GM21737 (cell line): ENCODE measurements at regions not wholly inside any gene's neighbourhood (a gene's known extent, or its start where the extent isn't known, plus 50 kb on each side); places are given as distances from the start of the nearest gene placed in this dataset.

Experiments
- ATAC-seq: cut with Tn5 transposase; IDR thresholded peaks from one replicate; pipeline ENCODE4 v1.9.1; 2021; ENCODE audit warnings: mild to moderate bottlenecking, moderate library complexity; ENCODE audit not compliant: unreplicated experiment

DNA sequence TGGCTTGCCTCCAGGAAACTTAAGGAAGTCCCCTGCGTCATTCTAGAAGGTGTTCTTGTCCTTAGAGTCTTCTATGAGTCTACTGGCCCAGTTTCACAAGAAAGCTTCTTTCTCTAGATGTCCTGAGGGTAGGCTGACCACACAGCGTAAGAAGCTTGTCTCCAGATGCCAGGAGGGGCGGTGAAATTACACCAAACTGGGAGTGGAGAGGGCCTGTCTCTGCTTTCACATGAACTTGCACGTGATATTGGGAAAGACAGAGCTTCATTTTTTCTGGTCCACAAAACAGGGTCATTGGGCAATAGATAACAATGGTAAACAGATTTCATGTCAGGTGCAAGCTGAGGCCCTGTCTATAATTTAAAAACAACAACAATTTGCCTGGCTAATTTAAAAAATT, 85.7 kb upstream of the TBX3 start:
- ATAC-seq: no peak

GRCh38 chr12:114767906-114768722, 84.1 kb upstream of the TBX3 start:
- ATAC-seq: no peak

DNA sequence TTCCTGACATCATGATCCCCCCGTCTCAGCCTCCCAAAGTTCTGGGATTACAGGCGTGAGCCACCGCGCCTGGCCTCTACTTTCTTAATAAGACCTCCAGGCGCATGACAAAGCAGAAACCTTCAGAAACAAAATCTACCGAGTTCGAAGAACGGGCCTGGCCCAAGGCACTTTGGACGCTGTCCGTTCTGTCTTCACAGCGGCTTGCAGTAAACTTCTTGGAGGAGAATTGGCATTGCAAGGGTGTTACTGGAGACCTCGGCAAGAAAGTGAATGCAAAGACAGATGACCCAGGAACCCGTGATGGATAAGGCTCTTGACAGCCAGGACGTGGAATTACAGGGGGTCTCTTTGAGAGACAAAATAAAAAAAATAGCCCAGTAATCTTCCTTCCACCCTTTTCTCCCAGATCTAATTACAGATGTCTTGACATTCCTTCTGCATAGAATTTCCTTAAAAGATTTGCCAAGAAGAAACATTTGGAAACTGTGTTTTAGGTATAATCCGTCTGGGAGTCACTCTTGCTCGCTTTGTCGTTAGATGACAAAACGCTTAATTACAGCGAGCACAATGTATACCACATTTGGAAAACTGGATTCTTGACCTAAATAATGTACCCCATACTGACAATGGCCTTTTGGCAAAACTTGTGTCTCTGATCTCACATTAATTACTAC, 83.2 kb upstream of the TBX3 start:
- ATAC-seq: no peak

- ATAC-seq: no peak
Measured at GRCh38 chr12:114765960-114766691, 82.2 kb upstream of the TBX3 start.

DNA sequence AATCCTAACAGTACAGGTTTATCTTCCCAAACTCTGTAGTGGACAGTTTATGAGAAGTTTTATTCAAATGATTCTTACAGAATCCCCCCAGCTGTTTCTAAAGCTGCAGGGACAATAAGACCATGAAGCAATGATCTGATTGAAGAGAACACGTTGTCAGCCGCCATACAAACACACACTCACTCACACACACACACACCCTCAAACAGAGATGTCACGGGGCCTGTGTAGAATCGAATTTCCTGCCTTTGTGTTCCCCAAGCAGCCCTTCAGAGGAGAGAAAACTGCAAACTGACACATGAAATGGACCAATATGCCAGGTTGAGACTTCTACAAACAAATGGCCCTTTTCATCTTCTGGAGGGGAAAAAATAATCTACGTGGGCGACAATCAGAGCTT, 80.5 kb upstream of the TBX3 start:
- ATAC-seq: no peak

DNA sequence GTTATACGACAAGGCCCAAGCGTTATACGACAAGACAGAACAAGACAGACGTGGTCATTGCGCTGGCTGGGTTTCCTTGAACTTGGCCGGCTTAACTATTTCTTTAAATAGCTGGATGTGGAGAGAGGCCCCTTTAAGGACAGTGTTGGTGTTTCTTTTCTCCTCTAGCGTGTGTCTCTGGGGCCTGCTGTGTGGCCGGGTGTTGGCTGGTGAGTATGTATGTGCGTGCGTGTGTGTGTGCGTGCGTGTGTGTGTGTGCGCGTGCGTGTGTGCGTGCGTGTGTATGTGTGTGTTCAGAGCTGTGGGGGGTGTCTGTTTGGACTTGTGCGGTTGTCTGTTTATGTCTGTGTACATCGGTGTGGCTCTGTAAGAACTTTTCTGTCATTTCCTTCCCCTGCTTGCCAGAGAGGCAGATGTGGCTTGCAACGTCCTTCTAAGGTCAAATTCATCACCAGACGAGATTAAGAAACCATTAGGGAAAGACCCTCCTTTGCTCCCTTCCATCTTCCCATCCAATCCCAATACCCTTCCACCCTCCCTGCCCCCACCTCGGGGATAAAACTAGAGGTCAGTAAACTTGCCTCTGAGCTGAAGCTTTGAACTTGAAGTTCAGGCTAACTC, 78.6 kb upstream of the TBX3 start:
- ATAC-seq: no peak

- no peak for ATAC-seq
Measured at GRCh38 chr12:114760151-114760877, 76.3 kb upstream of the TBX3 start.

- no peak for ATAC-seq
Measured at GRCh38 chr12:114759635-114760034, 75.7 kb upstream of the TBX3 start.

DNA sequence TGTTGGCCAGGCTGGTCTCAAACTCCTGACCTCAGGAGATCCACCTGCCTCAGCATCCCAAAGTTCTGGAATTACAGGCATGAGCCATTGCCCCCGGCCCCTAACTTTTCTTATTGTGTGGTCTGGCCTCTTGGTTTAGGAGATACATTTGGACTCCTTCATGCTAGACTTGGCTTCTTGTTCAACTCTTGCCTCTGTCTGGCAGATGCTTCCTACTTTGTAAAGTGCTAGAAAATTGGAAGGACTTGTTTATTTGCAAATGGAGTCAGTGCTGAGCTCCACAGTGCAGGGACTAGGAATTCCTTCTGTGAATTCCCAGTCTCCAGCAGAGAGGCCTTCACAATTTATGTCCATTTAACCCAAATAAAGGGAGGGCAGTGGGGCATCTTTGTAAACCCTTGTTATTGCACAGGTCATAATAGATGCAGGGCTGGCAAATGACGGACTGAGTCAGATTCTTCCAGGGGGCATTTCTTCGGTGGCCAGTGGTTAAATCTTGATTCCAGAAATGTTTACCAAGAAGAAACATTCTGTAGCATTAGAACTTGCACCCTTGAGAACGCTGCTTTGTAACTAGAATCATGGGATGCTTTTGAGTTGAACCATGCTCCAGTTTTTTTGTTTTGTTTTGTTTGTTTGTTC, 73.8 kb upstream of the TBX3 start:
- no peak for ATAC-seq

DNA sequence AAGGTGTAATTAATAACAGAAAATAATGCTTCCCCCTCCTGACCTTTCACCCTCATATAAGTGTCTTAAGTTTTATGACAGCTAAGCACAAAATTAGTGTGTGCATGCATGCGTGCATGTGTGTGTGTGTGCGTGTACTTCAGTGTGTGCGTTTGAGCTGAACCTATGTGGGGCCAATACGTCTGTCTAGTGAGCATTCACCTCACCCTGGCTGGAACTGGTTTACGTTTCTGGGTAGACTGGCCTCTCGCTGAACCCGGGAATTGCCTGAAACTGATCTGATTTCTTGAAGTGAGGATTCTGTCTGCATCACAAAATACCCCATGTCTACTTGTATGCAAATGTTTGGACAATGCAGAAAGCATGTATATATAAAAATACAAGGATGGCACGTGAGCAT, 68.2 kb upstream of the TBX3 start:
- ATAC-seq: no peak

DNA sequence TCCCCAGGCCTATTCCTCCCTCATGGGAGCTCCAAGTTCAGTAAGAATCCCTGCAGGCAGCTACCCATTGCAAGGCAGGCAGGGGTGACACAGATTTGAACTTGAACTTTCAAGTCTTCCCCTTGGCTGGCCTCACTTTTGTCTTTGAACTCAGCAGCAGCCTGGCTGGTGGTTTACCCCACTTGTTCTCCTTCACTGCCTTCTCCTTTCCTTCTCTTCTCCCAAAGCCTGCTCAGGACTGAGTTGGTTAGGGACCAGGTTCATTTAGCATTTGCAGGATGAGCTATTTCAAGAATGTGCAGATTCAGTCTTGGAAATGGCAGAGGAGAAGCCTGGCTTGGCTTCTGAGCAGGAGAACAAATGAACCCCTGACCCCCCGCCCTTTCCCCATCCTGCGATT, 67.7 kb upstream of the TBX3 start:
- no peak for ATAC-seq

DNA sequence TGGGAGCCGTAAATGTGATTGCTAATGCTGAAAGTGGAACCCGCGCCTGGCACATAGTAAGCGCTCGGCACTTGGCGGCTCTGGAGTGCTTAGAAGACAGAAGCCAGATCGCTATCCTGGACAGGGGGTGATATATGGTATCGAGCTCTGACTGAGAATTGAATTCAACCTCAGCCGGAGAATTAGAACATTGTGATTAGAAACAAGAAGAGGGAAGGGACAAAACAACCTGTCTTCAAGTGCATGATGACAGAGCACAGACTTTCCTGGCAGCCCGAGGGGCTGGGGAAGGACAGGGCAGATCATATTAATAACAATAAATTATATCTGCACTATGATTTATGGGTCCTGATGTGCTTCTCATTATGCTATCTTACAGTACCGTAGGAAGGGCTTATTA, 66.9 kb upstream of the TBX3 start:
- no peak for ATAC-seq

DNA sequence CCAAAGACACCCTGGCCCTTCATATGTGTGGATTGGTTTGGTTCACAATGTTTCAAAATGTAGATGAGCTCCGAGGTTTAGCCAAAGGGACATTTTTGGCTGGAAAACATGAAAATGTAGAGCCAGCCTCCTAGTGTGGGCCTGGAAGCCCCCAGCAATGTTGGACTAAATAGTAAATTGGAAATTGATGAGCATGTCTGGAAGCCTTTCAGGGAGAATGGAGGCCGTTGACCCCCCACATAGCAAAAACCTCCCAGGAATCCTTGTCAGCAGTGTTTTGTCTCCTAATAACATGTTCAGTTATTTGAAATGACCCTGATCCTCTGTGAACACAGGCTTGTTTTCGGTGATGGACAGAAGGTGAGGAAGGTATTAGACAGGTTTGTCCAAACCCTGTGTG, 65.1 kb upstream of the TBX3 start:
- no peak for ATAC-seq

- no peak for ATAC-seq
Measured at GRCh38 chr12:114747012-114747858, 63.3 kb upstream of the TBX3 start.

DNA sequence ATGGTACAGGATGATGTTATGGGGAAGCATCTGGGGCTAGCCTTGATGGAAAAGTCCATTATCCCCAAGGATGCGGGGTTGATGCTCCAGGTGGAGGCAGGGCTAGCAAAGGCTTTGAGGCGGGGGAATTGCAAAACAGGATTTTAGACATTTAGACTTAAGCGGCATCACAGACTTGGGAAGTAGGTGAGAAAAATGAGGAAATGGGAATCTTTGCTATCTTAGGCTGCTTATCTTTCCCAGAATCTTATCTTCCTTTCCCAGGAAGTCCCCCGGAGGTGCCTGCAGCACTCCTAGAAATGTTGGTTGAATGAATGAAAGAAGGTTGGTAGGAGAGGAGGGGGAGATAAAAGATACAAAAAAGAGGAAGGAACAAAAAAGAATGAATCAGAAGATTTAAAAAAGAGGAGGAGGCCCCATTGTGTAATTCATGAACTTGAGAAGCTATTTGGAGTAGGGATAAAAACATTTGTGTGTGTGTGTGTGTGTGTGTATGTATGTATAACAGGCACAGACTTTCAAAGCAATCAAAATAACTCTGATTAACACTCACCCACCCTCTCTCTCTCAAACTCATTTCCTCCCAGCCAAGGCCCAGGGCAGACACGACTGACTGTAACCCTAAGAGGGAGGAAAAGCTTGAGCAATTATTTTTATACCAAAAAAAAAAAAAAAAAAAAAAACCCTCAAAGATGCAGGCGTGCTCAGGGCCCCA, 62.5 kb upstream of the TBX3 start:
- no peak for ATAC-seq

GRCh38 chr12:114744691-114745090, 60.7 kb upstream of the TBX3 start:
- ATAC-seq: no peak

- ATAC-seq: no peak
Measured at GRCh38 chr12:114744285-114744684, 60.3 kb upstream of the TBX3 start.

DNA sequence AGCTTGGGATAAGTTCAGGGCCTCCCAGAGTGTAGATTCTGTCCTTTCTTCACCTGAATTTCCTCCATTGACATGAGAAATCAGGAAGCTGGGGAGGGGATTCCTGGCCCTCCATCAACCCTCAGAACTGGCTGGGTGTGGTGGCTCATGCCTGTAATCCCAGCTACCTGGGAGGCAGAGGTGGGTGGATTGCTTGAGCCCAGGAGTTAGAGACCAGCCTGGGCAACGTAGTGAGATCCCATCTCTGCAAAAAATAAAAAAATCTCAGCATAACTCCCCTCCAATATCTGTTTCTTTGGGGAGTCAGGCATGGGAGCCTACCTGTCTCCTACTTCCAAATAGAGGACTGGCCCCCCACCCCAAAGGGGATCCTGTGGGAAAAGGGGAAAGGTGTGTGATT, 59.8 kb upstream of the TBX3 start:
- ATAC-seq: no peak

- no peak for ATAC-seq
Measured at GRCh38 chr12:114743289-114743688, 59.3 kb upstream of the TBX3 start.
